Mammary epithelial cell (primary cell): ENCODE measurements at regions not wholly inside any gene's neighbourhood (a gene's known extent, or its start where the extent isn't known, plus 50 kb on each side); places are given as distances from the start of the nearest gene placed in this dataset.

ENCODE experiments used
- EZH2 ChIP-seq: IDR thresholded peaks from 2 replicates; pipeline ENCODE4 v1.6.1; 2012; ENCODE audit warnings: low read length, inconsistent platforms, borderline replicate concordance
- TF ChIP-seq, protein P1 (sequence below), 2 donors: IDR thresholded peaks in 1 of 2; conservative IDR thresholded peaks in 1 of 2; 2 replicates each; pipeline ENCODE4 v1.5.1; 2011 to 2012; ENCODE audit warnings: inconsistent platforms in 2 of 2, low read length in 2 of 2, mild to moderate bottlenecking in 2 of 2, control low read depth in 1 of 2, low read depth in 1 of 2; ENCODE audit not compliant: insufficient read depth in 1 of 2; ENCODE audit errors: extremely low read depth in 1 of 2

DNA sequence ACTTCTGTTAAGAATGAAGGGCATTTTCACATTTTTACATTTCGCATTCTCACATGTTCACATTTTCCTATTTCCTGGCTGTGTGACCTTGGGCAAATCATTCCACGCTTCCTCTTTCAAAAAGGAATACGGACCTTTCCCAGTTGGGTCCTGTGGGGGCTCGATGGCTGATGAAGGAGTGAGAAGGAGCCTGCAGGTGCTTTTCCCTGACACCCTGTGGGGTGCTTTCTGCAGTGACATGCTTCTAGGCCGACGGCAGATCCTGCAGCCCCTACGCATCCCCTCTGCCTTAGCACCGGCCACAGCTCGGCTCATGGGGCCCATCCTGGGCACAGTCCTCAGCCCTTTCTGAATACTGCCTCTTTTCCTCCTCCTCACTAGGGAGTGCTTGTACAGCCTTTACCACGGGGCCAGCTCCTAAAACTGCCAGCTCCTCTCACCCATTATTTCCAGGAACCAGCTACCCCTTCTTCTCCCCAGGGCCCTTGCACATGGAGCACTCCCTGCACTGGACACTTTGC is 91.0 kb downstream of the FOXL1 start:
- TF ChIP-seq, protein P1, sequence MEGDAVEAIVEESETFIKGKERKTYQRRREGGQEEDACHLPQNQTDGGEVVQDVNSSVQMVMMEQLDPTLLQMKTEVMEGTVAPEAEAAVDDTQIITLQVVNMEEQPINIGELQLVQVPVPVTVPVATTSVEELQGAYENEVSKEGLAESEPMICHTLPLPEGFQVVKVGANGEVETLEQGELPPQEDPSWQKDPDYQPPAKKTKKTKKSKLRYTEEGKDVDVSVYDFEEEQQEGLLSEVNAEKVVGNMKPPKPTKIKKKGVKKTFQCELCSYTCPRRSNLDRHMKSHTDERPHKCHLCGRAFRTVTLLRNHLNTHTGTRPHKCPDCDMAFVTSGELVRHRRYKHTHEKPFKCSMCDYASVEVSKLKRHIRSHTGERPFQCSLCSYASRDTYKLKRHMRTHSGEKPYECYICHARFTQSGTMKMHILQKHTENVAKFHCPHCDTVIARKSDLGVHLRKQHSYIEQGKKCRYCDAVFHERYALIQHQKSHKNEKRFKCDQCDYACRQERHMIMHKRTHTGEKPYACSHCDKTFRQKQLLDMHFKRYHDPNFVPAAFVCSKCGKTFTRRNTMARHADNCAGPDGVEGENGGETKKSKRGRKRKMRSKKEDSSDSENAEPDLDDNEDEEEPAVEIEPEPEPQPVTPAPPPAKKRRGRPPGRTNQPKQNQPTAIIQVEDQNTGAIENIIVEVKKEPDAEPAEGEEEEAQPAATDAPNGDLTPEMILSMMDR (conservative IDR thresholded peaks at IDR 0.05 in 1 of 2, IDR thresholded peaks at IDR 0.05 in 1 of 2; ENCODE audit: extremely low read depth in 1 of 2, insufficient read depth in 1 of 2, low read depth in 1 of 2, low read length in 2 of 2), result no peak
- no peak for TF ChIP-seq EZH2
